ENCODE measurements at regions not wholly inside any gene's neighbourhood (a gene's known extent, or its start where the extent isn't known, plus 50 kb on each side); places are given as distances from the start of the nearest gene placed in this dataset.

GRCh38 chr5:67639976-67640375 is 443.4 kb upstream of the CD180 start:
- H3K4me3 Mint-ChIP-seq = no peak overlapping the region
- TF ChIP-seq EZH2phosphoT487 (IDR thresholded peaks at IDR 0.05) (no peak), CTCF (IDR thresholded peaks at IDR 0.05) (no peak), EZH2 (IDR thresholded peaks at IDR 0.05) (no peak)

GRCh38 chr5:67639313-67639712 is 442.7 kb upstream of the CD180 start:
- no peak overlapping the region for H2AFZ ChIP-seq (replicated peaks)

More at GRCh38 chr5:67639976-67640375, 443.4 kb upstream of the CD180 start:
- Histone ChIP-seq H3K9ac (no peak overlapping the region), H3K27ac (no peak overlapping the region), H3K9me3 (ENCODE audit: low read depth) (no peaks in the 10 kb centered on the region), H3K79me2 (ENCODE audit: low read depth) (no peaks in the 10 kb centered on the region), H3F3A (ENCODE audit: low read depth) (no peaks in the 10 kb centered on the region), H2AFZ (replicated peaks) (no peak overlapping the region), H4K20me1 (ENCODE audit: low read depth) (no peaks in the 10 kb centered on the region), H3K4me3 (no peak overlapping the region), H3K4me1 (peaks cover 13% of the 10 kb centered on the region), H3K27me3 (no peaks in the 10 kb centered on the region), H3K4me2 (no peak overlapping the region), H3K36me3 (no peaks in the 10 kb centered on the region)
- Mint-ChIP-seq H3K27ac (no peak overlapping the region), H3K27me3 (ENCODE audit: insufficient read depth, low read depth) (no peaks in the 10 kb centered on the region), H3K4me1 (peaks cover 12% of the 10 kb centered on the region), H3K9me3 (peaks cover 6% of the 10 kb centered on the region), H3K36me3 (no peaks in the 10 kb centered on the region)
- DNase-seq (ENCODE audit: low spot score) = no peak

GRCh38 chr5:67636850-67637524 is 440.4 kb upstream of the CD180 start:
- H3K4me3 Mint-ChIP-seq = no peak overlapping the region

More at GRCh38 chr5:67639313-67639712, 442.7 kb upstream of the CD180 start:
- H3K4me3 ChIP-seq = no peak overlapping the region
- peaks cover 2% of the 10 kb centered on the region for H3K36me3 Mint-ChIP-seq
- no peaks in the 10 kb centered on the region for H3K79me2 ChIP-seq (ENCODE audit: low read depth)
- TF ChIP-seq CTCF (IDR thresholded peaks at IDR 0.05) (no peak), EZH2phosphoT487 (IDR thresholded peaks at IDR 0.05) (no peak), EZH2 (IDR thresholded peaks at IDR 0.05) (no peak)
- H3K27ac Mint-ChIP-seq = no peak overlapping the region
- no peaks in the 10 kb centered on the region for H4K20me1 ChIP-seq (ENCODE audit: low read depth)
- H3K9me3 Mint-ChIP-seq = peaks cover 13% of the 10 kb centered on the region
- H3K4me1 Mint-ChIP-seq = peaks cover 12% of the 10 kb centered on the region
- no peak overlapping the region for H3K27ac ChIP-seq
- H3K9me3 ChIP-seq (ENCODE audit: low read depth) = no peaks in the 10 kb centered on the region
- no peaks in the 10 kb centered on the region for H3F3A ChIP-seq (ENCODE audit: low read depth)
- H3K4me1 ChIP-seq = peaks cover 13% of the 10 kb centered on the region
- no peak overlapping the region for H3K9ac ChIP-seq
- H3K27me3 ChIP-seq = no peaks in the 10 kb centered on the region
- no peaks in the 10 kb centered on the region for H3K27me3 Mint-ChIP-seq (ENCODE audit: insufficient read depth, low read depth)
- DNase-seq (ENCODE audit: low spot score) = no peak
- H3K4me2 ChIP-seq = no peak overlapping the region
- no peak overlapping the region for H3K4me3 Mint-ChIP-seq
- no peaks in the 10 kb centered on the region for H3K36me3 ChIP-seq

More at GRCh38 chr5:67636850-67637524, 440.4 kb upstream of the CD180 start:
- Histone ChIP-seq H3K36me3 (no peaks in the 10 kb centered on the region), H3K4me3 (no peak overlapping the region), H3K9me3 (ENCODE audit: low read depth) (no peaks in the 10 kb centered on the region), H4K20me1 (ENCODE audit: low read depth) (no peaks in the 10 kb centered on the region), H3F3A (ENCODE audit: low read depth) (peaks cover under 1% of the 10 kb centered on the region), H3K4me2 (no peak overlapping the region), H3K79me2 (ENCODE audit: low read depth) (no peaks in the 10 kb centered on the region), H3K9ac (no peak overlapping the region), H3K27ac (no peak overlapping the region), H3K27me3 (no peaks in the 10 kb centered on the region), H3K4me1 (peaks cover 13% of the 10 kb centered on the region), H2AFZ (replicated peaks) (no peak overlapping the region)
- no peak for DNase-seq (ENCODE audit: low spot score)
- H3K27ac Mint-ChIP-seq = no peak overlapping the region
- TF ChIP-seq EZH2 (IDR thresholded peaks at IDR 0.05) (no peak), EZH2phosphoT487 (IDR thresholded peaks at IDR 0.05) (no peak), CTCF (IDR thresholded peaks at IDR 0.05) (no peak)
- peaks cover 2% of the 10 kb centered on the region for H3K36me3 Mint-ChIP-seq
- H3K9me3 Mint-ChIP-seq = peaks cover 21% of the 10 kb centered on the region
- H3K4me1 Mint-ChIP-seq = peaks cover 12% of the 10 kb centered on the region
- no peaks in the 10 kb centered on the region for H3K27me3 Mint-ChIP-seq (ENCODE audit: insufficient read depth, low read depth)

Measured in neural progenitor cell (in vitro differentiated cells).